NCI-H2029 treated with DMSO at 0.1 percent for 48 hours (cell line): ENCODE measurements at regions not wholly inside any gene's neighbourhood (a gene's known extent, or its start where the extent isn't known, plus 50 kb on each side); places are given as distances from the start of the nearest gene placed in this dataset.
"Not testable (repeated sequence)": the region's sequence is repeated elsewhere in the genome, so short reads cannot be mapped to it uniquely, and the experiment has no call there.

Experiments
- DNase-seq: peaks from one replicate; lab custom pipeline; 2025; lab: John Stamatoyannopoulos, UW

DNA sequence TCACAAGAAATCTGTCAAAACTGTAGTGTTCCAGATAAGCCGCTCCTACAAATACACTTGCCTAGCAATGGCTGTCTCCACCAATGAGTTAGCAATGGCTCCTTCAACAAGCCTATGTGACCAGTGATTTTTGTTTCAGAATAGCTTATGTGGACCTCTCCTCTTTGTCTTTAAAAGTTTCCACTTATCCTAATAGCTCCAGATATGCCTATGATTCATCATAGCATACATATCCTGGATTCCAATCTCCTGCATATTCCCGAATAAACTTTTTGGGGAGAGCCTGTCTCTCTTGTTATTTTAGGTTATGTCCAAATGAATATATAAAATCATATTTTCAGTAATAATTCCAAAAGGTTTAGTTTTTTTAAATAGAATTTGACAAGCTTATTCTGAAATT, 510.6 kb downstream of the ARL4A start:
- DNase-seq, result no peak

DNA sequence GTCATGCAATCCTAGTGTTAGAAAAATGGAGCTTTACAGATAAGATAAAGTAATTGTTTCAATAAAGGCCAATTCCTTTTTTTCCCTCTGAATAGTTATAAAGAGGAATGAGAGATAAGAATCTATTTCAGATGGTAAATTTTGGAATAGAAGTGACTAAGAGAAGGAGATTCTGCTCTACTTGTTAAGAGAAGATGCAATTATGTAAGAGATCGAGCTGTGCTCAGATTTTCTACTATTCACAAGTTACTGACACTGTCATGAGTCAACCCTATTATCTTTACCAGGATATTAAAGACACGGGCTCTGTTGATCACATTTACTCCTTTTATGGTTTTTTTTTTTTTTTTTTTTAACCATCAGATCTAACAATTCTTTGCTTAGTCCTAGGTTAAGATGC, 511.3 kb downstream of the ARL4A start:
- DNase-seq, result no peak

DNA sequence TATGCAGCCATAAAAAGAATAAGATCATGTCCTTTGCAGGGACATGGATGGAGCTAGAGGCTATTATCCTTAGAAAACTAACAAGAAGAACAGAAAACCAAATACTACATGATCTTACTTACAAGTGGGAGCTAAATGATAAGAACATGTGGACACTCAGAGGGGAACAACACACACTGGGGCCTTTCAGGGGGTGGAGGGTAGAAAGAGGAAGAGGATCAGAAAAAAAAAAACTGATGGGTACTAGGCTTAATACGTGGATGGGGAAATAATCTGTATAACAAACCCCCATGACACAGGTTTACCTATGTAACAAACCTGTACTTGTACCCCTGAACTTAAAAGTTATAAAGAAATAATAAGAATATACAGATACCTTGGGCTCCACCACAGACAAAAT, 514.2 kb downstream of the ARL4A start:
- no peak for DNase-seq

DNA sequence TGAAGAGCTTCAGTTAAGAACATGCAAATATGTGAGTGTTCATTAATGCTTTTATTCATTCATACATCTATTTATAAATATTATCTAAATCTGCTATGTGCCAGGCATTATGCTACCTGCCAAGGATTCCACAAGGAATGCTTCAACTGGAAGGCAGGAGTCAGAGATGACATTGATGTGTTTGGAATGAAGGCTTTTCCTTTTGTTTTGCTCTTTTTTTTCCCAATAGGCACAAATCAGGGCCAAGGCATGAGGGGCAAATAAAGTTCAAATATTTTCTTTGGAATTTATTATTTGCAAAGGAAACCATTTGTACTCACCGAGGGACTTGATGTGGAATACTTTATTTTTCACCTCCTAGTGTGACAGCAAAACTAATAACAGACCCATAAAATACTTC, 530.3 kb downstream of the ARL4A start:
- DNase-seq, result no peak

DNA sequence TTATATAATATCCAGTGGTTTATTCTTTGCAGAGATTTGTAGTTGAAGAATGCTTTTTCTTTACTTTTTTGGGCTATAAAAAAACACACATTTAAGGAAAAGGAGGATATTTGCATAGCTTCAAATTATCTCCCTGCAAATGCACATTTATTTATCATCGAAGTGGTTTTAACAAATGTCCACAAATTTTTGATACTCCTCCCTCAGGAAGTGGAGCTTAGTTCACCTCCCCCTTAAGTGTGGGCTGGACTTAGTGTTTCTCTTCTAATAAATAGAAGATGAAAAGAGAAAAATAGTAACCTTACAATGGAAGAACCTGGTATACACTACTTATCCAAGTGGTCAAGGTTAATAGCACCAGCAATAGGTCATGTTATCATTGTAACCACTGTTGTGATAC, 537.6 kb downstream of the ARL4A start:
- DNase-seq, result no peak

DNA sequence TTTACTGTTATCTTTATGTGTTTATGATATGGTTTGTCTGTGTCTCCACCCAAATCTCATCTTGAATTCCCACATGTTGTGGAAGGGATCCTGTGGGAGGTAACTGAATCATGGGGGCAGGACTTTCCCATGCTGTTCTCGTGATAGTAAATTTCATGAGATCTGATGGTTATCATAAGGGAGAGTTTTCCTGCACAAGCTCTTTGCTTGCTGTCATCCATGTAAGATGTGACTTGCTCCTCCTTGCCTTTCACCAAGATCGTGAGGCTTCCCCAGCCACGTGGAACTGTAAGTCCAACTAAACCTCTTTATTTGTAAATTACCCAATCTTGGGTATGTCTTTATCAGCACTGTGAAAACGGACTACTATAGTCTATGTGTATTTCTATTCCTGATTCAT, 539.0 kb downstream of the ARL4A start:
- no peak for DNase-seq

DNA sequence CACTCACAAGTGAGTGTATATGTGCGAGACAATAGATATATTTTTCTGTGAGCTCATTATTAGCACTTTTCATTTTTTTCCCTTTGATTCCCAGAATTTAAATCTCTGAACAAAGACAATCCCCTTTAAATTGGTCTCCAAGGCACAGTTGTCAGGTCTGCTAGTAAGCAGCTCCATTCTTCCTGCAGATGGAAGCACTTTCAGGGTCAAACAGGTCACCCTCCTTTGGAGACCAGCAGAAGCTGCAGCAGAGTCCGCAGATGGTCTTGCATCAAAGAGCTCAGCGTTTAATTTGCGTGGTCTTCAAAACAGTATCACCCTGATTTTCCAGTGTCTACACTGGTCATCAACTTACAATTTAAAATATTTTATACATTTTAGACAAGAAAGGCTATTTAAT, 543.8 kb downstream of the ARL4A start:
- no peak for DNase-seq

DNA sequence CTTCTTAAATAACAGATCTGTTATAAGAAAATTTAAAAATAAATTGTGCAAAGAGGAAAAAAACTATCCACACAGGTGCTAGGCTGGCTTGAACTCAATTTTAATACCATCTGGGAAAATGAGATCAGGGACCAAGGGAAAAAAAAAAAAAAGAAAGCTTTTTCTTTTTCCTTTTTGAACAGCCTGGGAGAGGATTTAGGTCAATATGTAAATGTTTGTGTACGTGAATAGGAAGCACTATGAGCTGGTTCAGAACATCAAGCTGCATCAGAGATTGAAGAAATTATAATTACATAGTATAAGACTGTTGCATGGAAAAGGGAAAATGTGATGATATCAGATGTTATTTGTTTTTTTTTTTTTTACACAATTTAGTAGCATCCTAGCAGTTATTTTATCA, 548.0 kb downstream of the ARL4A start:
- DNase-seq, result no peak

DNA sequence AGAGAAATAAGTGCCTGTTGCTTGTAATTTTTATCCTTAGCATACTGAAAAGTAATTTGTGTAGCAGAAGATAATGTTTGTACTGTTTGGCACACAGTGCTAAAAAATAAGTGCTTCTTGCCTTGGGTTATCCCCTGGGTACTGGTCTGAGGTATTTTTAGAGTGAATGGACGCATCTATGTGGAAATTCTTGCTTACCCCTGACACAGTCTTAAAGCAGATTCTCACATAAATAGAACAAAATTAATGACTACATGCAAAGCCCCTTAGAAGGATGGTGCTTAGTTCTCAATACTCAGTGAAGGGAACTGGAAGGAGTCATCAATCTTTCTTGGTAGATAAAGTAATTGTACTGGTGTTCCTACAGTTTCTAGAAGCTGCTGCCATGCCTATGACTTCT, 548.6 kb downstream of the ARL4A start:
- DNase-seq, result no peak

DNA sequence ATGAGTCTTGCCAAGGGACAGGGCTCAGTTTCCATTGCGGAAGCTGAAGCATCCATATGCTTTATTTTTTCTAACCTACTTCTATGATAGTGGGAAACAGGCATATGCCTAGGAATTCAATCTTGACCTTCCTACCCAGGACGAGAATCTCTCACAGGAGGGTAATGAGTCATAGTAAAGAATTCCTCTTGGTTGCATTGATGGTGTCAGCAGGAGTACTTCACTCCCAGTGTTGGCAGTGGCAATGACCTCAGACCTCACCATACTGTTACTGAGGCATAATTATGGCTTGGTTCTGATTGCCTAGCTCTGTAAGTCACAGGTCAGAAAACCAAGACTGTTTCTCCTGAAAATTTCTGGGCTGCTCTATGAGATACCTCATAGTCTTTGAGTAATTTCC, 552.9 kb downstream of the ARL4A start:
- DNase-seq, result no peak

DNA sequence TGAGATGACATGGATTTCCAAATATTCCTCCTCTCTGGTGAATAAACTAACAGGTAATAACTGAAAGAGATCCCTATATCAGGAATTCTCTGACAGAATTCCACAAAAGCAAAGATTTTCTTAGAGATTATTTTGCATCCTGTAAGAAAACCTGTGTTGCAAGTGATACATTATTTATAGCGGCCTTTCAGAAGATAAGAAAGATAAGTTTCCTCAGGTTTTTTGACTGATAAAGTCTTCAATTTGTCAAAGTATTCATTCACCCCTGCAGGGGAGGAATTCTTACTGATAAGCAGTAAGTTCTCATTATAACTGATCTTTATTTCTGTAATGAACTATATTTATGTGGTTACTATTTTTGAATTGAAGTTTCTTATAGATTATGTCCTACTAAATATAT, 554.0 kb downstream of the ARL4A start:
- DNase-seq, result no peak

DNA sequence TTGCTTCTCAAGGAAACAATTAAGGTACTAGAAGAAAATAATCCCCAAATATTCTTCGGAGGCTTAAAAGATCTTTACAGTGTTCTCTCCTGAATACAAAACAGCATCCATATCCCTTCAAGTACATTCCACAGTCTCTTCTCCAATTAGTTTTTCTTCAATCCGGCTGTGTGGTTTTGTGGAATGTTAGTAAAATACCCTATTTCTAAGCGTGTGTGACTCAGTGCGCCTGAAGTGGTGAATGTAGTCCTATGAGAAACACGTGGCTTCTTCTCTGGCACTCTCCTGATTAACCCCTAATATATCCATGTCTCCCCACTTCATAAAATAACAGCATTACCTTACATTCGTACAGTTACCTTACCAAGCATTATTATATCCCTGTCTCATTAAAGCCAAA, 570.2 kb downstream of the ARL4A start:
- DNase-seq, result no peak

DNA sequence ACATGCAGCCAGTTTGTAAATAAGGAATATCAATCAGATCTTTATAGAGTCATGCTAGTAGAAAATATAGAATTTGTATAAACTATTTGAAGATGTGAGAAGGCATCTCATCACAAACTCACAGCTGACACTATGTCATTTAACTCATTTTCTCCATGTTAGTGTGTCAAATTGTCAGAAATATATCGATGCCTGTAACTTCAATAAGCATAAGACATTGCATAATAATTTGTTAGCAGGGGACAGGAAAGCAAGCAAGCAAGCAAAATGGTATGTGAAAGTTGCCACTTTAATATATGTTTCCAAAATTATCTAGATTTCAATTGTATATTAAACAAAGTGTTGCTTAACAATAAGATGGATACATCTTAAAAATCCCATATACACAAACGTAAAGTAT, 571.0 kb downstream of the ARL4A start:
- DNase-seq, result no peak

DNA sequence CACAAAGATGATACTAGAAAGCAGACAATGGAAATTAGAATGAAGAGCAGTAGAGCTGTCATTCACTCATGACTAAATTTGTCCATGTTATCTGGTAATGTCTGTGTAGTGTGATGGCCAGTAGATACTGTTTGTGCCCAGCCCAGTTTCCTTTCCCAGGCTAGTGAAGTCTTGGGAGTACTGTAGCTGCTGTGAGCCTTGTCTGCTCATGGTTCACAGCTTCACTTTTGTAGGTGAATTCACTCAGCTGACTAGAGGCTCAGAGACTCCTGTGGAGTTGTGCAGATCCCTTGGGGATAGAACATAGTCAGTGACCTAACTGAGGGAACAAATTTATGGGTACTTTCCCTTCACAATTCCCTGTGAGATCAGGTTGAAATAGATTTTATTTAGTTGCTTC, 572.5 kb downstream of the ARL4A start:
- no peak for DNase-seq

DNA sequence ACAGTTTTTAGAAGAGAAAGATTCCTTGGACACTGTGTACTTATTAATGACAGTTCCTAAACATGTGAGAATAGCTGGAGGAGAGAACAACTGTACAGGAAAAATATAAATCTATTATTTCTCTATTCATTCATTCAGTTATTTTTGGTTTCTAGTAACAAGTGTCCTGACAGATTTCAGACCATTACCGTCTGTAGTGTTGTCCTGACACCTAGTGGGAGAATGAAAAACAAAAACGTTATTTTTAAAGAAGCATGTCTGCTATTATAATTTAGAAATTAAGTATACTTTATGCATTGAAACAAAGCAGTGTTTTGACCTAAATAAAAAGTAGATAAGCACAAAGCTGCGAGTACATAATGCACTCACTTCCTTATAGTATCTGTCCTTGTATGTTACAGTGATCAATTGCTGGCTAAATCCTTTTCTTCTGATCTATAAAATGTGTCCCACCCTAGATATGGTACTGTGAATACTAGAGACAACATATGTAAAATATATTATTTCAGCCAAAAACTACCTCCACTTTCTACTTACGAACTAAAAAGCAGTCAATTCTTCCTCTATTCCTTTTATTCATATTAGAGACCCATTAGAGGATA, 575.6 kb downstream of the ARL4A start:
- peak; percentile 11 for DNase-seq

DNA sequence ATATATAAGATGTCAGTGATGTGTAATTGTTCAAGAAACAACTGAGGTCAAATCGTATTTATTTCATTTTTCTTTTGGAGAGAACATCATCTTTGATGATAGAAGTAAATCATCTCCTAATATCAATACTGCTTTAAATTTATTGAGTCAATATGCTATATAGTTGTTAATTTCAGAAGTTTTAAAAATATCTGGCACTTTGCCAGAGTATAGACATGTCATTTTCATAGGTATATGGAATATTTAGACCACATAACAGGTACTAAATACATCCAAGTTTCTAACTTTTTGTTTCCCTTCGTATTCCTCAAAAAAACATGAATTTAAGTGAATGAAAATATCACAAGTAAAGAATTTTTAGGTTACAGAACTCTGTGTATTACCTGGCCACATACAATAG, 577.8 kb downstream of the ARL4A start:
- no peak for DNase-seq

DNA sequence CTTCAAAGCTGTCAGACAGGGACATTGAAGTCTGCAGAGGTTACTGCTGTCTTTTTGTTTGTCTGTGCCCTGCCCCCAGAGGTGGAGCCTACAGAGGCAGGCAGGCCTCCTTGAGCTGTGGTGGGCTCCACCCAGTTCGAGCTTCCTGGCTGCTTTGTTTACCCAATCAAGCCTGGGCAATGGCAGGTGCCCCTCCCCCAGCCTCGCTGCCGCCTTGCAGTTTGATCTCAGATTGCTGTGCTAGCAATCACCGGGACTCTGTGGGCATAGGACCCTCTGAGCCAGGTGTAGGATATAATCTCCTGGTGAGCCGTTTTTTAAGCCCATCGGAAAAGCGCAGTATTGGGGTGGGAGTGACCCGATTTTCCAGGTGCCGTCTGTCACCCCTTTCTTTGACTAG, 586.8 kb downstream of the ARL4A start:
- DNase-seq, result not testable (repeated sequence)

DNA sequence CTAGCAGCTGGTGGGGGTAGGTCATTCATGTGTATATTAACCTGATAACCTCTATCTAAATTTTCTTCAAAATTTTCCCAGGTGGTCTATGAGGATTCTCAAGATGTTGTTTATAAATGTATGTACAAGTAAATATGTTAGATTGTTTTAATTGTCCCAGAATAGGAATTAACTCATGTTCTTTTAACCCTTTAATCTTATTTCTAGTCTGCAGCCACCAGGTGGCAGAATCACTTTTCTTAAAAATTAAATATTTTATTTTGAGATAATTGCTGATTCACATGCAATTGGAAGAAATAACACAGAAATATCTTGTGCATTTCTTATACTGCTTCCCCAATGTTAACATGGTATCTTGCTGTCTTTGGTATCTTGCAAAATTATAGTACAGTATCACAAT, 589.5 kb downstream of the ARL4A start:
- DNase-seq, result no peak

DNA sequence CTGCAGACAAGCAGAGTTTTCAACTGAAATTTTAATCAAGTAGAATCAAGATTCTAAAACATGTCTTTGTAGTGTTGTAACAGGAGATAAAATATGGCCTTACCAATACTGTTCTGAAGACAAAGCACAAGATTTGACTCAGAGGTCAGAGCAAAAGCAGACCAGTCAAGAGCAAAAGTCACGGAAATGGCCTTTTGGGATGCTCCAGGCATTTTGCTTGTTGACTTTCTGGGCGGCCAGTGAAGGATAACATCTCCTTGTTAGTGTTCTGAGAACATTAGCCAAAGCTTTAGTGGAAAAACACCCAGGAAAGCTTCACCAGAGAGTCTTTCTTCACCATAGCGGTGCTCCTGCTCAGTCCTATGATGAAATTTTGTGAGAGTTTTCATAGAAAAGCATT, 590.6 kb downstream of the ARL4A start:
- DNase-seq, result no peak

DNA sequence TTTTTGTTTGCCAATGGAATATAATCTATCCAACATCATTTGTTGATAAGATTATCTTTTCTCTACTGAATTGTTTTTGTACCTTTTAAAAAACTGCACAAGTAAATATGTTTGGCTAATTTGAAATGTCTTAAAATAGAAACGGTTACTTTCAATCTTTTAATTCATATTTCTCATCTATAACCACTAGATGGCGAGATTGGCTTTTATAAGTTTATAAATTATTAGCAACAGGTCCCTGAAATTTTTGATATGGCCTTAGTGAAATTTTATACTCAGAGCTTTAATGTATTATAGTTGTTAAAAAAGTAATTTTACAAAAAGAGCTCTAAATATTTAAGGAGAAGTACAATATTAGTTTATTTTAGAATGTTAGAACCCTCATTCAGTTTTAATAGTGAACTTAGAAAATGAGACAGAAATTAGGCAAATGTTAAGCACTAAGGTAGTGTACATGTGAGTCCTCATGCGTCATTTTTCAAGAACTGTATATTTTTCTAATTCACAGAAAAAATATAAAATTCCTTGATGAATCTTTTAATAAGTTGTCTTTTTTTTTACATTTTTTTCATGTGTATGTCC, 592.5 kb downstream of the ARL4A start:
- DNase-seq, result peak; percentile 42

DNA sequence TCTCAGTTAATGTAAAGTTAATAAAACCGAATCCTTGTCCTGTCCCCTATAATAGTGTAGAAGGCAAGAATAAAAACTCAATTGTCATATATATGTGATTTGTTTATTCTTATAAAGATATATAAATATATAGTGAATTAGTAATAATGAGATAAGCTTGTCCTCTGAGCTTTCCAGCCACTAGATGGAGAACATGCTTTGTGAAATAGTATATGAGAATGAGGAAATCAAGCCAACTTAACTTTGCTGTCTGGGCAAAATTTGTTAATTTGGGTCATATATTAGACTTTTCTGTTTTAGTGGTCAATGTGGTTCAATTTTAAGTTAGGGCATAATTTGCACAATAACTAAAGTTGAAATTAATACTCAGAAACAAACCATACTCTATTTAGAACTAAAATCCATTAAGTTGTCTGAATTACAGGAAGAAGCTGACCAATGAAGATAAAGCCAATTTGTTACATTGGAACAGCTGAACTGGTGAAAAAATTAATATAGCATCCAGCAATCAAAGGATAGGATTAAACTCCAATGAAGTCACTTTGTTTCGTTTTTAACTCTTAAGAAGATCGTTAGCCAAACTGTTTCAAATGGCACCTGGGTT, 595.0 kb downstream of the ARL4A start:
- DNase-seq, result no peak

DNA sequence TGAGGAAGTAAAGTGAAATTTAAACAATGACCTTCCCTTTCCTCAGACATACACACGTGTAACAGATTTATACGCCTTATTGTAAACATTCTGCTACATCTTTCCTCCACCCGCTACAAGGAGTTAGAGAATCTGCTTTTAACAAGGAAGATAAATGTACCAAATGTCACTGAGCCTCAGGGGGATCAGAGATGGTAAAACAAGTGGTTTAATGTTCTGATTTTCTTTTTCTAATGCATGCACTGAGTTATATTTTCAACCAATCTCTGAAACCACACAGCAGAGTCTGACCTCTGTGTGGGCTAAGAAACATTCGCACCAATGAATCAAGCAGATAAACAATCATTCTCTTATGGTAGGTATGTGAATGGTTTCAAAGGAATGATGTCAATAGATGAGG, 599.5 kb downstream of the ARL4A start:
- DNase-seq, result no peak

DNA sequence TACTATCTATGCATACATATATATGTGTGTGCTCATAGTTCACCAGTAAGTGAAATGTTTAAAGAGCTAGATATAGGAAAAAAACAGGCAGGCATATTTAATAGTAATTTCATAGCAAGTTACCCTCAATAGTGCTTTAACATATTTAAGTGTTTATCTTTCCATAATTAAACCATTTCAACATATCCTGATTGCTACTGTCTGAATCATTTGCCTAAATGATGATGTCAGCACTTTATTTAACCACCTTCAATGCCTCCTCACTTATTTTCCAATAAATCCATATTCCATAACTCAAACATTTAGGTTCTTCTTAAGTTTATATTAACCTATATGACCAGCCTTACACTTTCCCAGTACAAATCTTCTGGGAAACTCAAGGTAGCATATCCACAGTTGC, 601.1 kb downstream of the ARL4A start:
- DNase-seq, result no peak

DNA sequence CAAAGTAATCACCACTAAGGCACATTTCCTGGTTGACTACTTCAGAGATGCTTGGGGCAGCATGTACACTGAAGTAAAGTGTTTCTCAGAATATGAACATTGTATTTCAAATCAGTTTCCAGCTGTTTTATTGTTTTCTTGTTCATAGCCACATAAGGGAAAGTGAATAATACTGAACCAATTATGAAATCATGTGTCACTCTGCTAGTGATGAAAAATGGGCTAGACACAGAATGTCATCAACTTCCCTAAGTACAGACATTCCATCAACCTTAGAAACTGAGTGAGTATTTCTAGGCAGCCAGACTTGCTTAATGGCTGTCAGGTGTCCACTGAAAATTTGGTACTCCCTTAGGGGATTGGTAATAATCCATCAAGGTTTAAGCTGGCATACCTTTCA, 603.5 kb downstream of the ARL4A start:
- DNase-seq, result no peak
